ENCODE measurements at regions not wholly inside any gene's neighbourhood (a gene's known extent, or its start where the extent isn't known, plus 50 kb on each side); places are given as distances from the start of the nearest gene placed in this dataset.

DNA sequence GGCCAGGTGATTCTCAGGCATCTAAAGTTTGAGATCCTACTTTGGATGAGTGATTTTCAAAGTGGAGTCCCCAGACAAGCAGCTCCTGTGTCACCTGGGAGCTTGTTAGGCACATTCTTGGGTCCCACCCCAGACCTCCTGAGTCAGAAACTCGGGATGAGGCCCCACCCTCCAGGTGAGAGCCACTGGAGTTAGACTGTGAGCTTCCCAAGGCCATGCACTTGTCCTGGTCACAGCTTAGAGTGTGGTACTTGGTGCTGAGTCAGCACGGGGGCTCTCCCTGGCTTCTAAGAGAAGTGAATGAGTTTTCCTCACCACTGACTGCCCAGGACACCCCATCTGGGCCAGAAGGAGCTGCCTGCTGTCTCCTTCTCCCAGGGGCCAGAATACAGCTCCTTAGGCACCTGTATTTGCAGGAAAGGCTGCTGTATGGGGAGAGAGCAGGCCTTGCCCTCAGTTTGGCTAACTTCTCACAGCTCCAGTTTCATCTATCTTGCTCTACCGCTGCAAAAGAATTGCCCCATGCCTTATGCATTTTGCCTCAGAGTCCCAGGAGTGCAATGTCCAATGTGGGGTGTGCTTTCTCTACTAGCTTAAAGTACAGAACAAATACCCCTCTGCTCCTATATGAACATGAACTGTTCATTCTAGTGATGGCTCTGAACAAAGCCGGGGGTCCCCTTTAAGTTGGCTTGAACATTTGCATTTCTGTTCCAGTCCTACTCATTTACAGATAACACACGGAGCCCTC is 98.1 kb downstream of the PSMG1 start:
- TF ChIP-seq EZH2 (IDR thresholded peaks at IDR 0.05; ENCODE audit: low read depth) (no peak), CTCF (conservative IDR thresholded peaks at IDR 0.05) (no peak)

Measured in PC-9 (cell line).